Fibroblast of skin of abdomen (primary cell): ENCODE measurements at regions not wholly inside any gene's neighbourhood (a gene's known extent, or its start where the extent isn't known, plus 50 kb on each side); places are given as distances from the start of the nearest gene placed in this dataset.
"Not testable (repeated sequence)": the region's sequence is repeated elsewhere in the genome, so short reads cannot be mapped to it uniquely, and the experiment has no call there.

Source experiments
- DNase-seq: peaks from one replicate; pipeline ENCODE4 v3.0.0-alpha.2; 2013

- not testable (repeated sequence) for DNase-seq
These were observed 784.6 kb downstream of the TTLL7 start for GRCh38 chr1:83214317-83214716.

- not testable (repeated sequence) for DNase-seq
These were observed 785.3 kb downstream of the TTLL7 start for GRCh38 chr1:83213648-83214047.

- not testable (repeated sequence) for DNase-seq
These were observed 786.9 kb downstream of the TTLL7 start for GRCh38 chr1:83212033-83212432.

GRCh38 chr1:83208540-83208939 is 790.4 kb downstream of the TTLL7 start:
- not testable (repeated sequence) for DNase-seq

- not testable (repeated sequence) for DNase-seq
These were observed 804.3 kb downstream of the TTLL7 start for GRCh38 chr1:83194610-83195009.

GRCh38 chr1:83182033-83182728 is 816.8 kb downstream of the TTLL7 start:
- DNase-seq: not testable (repeated sequence)

- not testable (repeated sequence) for DNase-seq
These were observed 818.3 kb downstream of the TTLL7 start for GRCh38 chr1:83180621-83181020.

- not testable (repeated sequence) for DNase-seq
These were observed 831.3 kb downstream of the TTLL7 start for GRCh38 chr1:83167634-83168033.

GRCh38 chr1:83163879-83164475 is 835.0 kb downstream of the TTLL7 start:
- DNase-seq: peak; percentile 25

GRCh38 chr1:83158924-83159323 is 840.0 kb downstream of the TTLL7 start:
- DNase-seq: not testable (repeated sequence)

- peak; percentile 31 for DNase-seq
These were observed 844.6 kb downstream of the TTLL7 start for GRCh38 chr1:83154306-83154705.

GRCh38 chr1:83151167-83151898 is 847.6 kb downstream of the TTLL7 start:
- DNase-seq: peak; percentile 89

- not testable (repeated sequence) for DNase-seq
These were observed 848.5 kb downstream of the TTLL7 start for GRCh38 chr1:83150479-83150878.

GRCh38 chr1:83145820-83146219 is 853.1 kb downstream of the TTLL7 start:
- not testable (repeated sequence) for DNase-seq

- not testable (repeated sequence) for DNase-seq
These were observed 856.1 kb downstream of the TTLL7 start for GRCh38 chr1:83142802-83143201.

GRCh38 chr1:83135524-83136157 is 863.3 kb downstream of the TTLL7 start:
- DNase-seq: not testable (repeated sequence)

GRCh38 chr1:83134322-83135014 is 864.5 kb downstream of the TTLL7 start:
- not testable (repeated sequence) for DNase-seq

- no peak for DNase-seq
These were observed 867.3 kb downstream of the TTLL7 start for GRCh38 chr1:83131692-83131955.

GRCh38 chr1:83130886-83131691 is 867.8 kb downstream of the TTLL7 start:
- DNase-seq: no peak

GRCh38 chr1:83129107-83129506 is 869.8 kb downstream of the TTLL7 start:
- DNase-seq: no peak

GRCh38 chr1:83125456-83125855 is 873.5 kb downstream of the TTLL7 start:
- DNase-seq: no peak

- no peak for DNase-seq
These were observed 875.9 kb downstream of the TTLL7 start for GRCh38 chr1:83123019-83123418.
